GM19397 (cell line): ENCODE measurements at regions not wholly inside any gene's neighbourhood (a gene's known extent, or its start where the extent isn't known, plus 50 kb on each side); places are given as distances from the start of the nearest gene placed in this dataset.
"Not testable (repeated sequence)": the region's sequence is repeated elsewhere in the genome, so short reads cannot be mapped to it uniquely, and the experiment has no call there.

ENCODE experiments used
- ATAC-seq: cut with Tn5 transposase; IDR thresholded peaks from one replicate; pipeline ENCODE4 v1.9.1; 2021; ENCODE audit warnings: mild to moderate bottlenecking, moderate library complexity; ENCODE audit not compliant: unreplicated experiment

DNA sequence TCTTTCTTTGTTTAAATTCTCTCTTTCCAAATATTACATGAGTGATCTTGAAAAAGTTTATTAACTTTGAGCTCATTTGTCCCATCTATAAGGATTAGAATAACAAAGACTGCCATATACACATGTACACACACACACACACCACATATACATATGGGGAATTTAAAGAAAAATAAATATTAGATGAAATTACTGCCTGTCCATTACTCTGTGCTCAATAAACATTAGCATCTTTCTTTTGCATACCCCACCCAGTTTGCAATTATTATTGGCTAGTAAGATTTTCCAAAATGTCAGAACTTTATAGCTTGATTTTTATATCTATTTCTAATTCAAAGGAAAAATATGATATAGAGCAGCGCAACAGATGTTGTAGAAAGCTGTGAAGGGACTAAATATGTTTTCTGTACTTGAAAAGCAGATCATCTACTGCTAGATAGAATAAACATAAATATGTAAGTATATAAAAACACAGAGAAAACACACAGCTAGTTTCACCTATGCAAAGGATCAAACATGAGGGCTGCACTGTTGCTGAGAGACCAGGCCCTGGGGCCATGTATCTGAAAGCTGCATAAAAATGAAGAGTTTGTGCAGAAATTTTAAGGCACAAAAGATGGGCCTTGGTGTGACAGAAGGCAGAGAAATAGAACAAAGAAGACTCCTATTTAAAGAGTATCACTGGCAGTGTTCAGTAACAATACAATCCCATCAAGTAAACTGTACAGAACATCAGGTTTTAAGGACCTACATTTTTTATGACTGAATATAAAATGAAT is 114.2 kb upstream of the NECTIN3 start:
- ATAC-seq = no peak

DNA sequence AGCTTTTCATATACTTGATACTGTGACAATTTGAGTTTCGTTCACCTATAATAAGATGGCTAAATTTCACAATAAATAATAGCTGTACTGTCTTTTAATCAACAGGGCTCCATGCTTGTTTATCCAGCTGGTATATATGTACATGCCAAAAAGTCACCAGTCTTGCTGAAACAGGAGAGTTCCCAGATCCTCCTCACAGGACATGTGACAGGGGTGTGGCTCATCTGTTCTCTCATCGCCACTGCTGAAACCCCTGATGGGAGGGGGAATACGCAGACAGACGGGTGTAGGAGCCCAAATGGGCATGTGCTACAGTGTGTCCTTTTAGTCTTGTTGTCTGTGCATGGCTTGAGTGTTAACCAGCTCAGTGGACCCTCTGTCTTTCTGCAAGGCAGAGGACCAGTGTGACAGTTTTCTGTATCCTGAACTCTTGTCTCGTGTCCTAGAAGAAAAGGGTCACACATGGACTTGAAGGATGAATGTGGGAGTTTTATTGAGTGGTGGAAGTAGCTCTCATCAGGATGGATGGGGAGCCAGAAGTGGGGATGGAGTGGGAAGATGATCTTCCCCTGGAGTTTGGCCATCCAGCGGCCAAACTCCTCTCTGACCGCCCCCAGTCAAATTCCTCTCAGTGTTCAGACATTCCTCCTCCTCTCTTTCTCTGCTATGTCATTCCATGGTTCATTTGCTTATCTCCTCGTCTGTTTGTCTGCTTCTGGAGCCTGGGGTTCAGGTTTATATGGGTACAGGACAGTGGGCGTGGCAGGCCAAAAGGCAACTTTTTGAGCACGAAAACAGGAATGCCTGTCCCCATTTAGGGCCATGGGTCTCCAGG is 113.1 kb upstream of the NECTIN3 start:
- ATAC-seq = no peak

GRCh38 chr3:110965976-110966375 is 105.6 kb upstream of the NECTIN3 start:
- no peak for ATAC-seq

GRCh38 chr3:110966966-110967663 is 104.5 kb upstream of the NECTIN3 start:
- ATAC-seq = no peak

DNA sequence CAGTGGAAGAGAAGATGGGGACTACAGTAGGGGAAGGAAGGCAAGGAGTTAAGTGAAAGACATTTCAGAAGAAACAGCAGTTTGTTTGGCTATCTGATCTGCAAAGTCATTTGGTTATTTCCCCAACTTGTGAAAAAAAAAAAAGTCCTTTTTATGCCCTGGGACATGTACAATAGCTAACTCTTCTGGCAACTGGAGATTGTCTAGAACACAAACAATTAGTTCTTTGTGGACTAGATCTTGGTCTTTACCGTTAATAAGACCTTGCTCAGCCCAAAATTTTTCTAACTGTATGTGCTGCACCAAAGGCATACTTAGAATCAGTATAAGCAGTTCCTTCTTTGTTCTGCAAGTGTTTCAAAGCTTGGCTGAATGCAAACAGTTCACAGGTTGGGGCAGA is 103.5 kb upstream of the NECTIN3 start:
- no peak for ATAC-seq

- ATAC-seq = no peak
These were observed 102.1 kb upstream of the NECTIN3 start for GRCh38 chr3:110969229-110970211.

DNA sequence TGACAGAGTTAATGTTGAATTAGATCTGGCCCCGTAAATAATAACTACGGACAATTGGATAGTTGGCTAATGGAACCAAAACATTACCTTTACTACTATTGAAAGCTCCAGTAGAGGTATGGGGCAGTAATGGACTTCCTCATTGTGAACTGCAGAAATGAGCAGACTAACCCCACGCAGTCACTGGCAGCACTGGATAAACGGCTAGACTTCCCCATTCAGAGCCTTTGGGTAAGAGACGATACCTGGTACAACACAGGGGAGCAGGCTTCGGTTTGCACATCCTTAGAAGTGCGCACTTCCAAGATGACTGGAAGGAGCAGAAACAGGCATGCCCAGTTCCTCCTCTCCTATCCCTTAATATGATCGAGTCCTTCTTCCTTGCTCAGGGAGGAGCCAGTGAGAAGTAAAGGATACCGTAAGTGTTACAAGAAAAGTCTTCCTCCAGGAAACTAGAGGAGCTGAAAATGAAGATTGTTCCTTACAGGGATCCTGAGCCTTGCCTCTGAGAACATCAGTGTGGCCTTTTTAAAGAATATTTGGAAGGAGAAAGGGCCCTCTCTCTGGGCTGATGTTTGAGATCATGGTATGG is 100.5 kb upstream of the NECTIN3 start:
- ATAC-seq = no peak

GRCh38 chr3:110973263-110973895 is 98.2 kb upstream of the NECTIN3 start:
- ATAC-seq = no peak

GRCh38 chr3:110974902-110975301 is 96.7 kb upstream of the NECTIN3 start:
- no peak for ATAC-seq

DNA sequence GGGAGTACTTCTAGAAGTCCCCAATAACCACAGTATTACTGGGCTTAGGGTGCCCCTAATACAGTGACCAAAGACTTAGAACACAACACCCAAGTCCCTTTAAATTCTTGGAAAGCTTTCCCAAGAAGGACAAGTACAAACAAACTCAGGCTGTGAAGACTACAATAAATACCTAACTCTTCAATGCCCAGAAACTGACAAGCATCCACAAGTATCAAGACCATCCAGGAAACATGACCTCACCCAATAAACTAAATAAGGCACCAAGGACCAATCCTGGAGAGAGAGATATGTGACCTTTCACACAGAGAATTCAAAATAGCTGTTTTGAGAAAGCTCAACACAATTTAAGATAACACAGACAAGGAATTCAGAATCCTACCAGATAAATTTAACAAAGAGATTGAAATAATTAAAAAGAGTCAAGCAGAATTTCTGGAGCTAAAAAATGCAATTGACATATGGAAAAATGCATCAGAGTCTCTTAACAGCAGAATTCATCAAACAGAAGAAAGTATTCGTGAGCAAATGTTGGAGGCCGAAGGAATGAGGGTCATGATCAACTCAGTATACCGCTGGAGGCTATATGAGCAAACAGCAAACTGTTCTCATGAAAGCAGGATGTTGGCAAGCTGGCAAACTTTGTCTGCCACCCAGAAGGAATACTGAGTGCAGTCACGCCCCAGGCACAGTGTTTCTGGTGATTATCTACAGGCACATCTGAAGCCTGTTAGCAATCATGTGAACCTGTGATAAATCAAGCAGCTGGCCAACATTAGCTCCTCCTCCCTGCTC is 87.0 kb upstream of the NECTIN3 start:
- no peak for ATAC-seq

- ATAC-seq = no peak
These were observed 82.2 kb upstream of the NECTIN3 start for GRCh38 chr3:110989446-110989845.

DNA sequence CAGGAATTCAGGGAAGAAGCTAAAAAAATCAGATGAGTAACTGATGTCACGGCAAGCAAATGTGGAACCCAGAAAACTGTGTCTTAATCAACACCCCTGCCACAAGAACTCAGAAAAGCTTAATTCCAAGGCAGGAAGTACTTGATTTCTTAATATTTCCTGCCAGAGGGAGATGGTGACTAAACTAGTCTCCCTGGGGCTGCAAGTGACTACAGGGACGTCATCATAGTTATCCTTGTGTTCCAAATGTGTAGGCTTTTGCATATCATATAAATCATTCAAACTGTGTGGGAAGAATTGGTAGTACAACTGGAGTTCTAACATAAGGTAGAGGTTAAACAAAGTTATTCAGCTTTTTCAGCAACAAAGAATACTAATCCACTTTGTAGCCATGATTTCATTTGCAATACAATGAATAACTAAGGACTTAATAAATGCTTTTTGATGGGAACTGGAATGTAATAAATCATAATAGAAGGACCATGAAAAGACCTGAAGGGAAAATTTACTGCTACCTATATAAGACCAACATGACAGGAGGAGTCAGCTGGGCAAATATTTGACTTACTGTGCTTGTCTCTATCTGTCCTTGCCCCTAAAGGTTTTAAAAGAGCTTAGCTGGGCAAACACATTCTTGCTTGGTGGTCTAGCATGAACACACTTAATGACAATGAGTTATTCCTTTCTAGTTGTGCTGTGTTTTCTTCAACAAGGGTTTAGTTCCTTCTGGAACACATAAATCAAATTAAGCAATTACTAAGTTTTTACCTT is 76.0 kb upstream of the NECTIN3 start:
- ATAC-seq = no peak

GRCh38 chr3:110998766-110999165 is 72.8 kb upstream of the NECTIN3 start:
- ATAC-seq = not testable (repeated sequence)

DNA sequence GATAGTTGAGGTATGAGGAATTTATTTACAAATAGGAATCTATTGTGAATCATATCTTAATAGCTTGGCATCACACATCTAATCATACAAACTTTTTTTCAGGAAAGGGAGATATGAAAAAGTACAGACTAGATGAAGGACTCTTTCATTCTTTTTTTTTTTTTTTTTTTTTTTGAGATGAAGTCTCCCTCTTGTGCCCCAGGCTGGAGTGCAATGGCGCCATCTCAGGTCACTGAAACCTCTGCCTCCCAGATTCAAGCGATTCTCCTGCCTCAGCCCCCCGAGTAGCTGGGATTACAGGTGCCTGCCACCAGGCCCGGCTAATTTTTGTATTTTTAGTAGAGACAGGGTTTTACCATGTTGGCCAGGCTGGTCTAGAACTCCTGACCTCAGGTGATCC is 65.1 kb upstream of the NECTIN3 start:
- ATAC-seq = not testable (repeated sequence)

GRCh38 chr3:111012388-111013248 is 59.0 kb upstream of the NECTIN3 start:
- ATAC-seq = no peak
